ENCODE measurements at regions not wholly inside any gene's neighbourhood (a gene's known extent, or its start where the extent isn't known, plus 50 kb on each side); places are given as distances from the start of the nearest gene placed in this dataset.
A peak's percentile ranks its signal among the peaks of the same experiment; 100 is the strongest.
"Not testable (repeated sequence)": the region's sequence is repeated elsewhere in the genome, so short reads cannot be mapped to it uniquely, and the experiment has no call there.

- DNase-seq = no peak
These were observed 1565.1 kb downstream of the SI start for GRCh38 chr3:163513149-163513657.

- DNase-seq = no peak
These were observed 1570.1 kb downstream of the SI start for GRCh38 chr3:163508206-163508605.

DNA sequence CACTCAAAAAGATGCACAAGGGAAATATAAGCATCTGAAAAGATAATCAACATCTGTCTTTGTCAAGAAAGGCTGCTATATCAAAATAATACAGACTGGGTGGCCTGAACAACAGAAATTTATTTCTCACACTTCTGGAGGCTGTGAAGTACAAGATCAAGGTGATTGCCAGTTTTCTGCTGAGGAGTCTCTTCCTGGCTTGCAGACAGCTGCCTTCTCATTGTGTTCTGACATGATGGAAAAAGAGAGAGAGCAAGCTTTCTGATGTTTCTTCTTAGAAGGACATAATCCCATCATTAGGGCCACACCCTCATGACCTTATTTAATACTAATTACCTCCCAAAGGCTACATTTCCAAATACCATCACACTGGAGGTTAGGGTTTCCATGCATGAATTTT, 1573.3 kb downstream of the SI start:
- no peak for DNase-seq

DNA sequence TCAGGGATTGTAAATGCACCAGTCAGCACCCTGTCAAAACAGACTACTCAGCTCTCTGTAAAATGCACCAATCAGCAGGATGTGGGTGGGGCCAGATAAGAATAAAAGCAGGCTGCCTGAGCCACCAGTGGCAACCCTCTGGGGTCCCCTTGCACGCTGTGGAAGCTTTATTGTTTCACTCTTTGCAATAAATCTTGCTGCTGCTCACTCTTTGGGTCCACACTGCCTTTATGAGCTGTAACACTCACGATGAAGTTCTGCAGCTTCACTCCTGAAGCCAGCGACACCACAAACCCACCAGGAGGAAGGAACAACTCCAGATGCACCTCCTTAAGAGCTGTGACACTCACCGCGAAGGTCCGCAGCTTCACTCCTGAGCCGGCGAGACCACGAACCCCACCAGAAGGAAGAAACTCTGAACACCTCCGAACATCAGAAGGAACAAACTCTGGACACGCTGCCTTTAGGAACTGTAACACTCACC, 1578.5 kb downstream of the SI start:
- DNase-seq = not testable (repeated sequence)

GRCh38 chr3:163498842-163499735, 1579.2 kb downstream of the SI start:
- not testable (repeated sequence) for DNase-seq

DNA sequence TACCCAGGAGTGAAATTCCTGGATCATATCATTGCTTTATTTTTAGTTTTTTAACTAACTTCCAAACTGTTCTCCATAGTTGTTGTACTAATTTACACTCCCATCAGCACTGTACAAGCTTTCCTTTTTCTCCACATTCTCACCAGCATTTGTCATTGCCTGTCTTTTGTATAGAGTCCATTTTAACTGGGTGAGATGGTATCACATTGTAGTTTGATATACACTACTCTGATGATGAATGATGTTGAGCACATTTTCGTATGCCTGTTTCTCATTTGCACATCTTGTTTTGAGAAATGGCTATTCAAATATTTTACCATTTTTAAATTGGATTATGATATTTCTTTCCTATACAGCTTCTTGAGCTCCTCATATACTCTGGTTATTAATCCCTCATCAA, 1586.6 kb downstream of the SI start:
- DNase-seq = no peak

DNA sequence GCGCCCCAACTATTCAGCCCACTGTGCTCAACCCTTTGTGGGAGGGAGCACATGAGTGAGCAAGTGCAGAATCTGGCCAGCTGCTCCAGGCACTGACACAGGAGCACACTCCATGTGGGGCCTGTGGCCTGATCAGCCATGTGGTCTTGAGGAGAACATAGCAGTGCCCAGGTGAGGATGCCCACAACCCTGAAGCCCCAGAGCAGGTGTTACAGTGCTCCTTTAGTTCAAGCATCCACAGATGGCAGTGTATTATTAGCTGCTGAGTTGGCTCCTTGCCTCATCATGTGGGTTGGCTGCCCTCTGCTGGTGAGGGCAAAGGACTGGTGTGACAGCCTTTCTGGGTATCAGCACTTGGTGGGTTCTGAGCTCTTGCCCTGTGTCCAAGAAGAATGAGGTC, 1588.2 kb downstream of the SI start:
- peak; percentile 64 for DNase-seq

GRCh38 chr3:163482695-163483094, 1595.6 kb downstream of the SI start:
- no peak for DNase-seq

GRCh38 chr3:163481738-163482137, 1596.6 kb downstream of the SI start:
- no peak for DNase-seq

- peak; percentile 22 for DNase-seq
These were observed 1602.1 kb downstream of the SI start for GRCh38 chr3:163476179-163476578.

DNA sequence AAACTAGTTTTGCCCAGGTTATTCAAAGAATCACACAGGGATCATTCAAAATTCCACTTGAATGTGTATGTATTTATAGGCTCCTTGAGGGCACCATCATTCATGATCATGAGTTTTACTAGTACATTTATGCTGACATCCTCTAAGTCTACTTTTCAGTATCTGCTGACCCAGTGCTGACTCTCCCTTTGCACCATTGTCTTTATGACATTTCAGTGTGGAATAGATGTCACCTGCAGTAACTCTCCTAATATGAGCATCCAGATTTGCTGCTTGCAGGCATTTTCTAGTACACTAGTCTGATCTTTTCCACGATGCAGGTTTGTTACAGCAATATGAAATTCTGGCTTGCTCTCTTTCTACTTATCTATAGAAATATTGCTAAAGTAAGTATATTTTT, 1603.5 kb downstream of the SI start:
- no peak for DNase-seq

- DNase-seq = no peak
These were observed 1609.6 kb downstream of the SI start for GRCh38 chr3:163468531-163469335.

DNA sequence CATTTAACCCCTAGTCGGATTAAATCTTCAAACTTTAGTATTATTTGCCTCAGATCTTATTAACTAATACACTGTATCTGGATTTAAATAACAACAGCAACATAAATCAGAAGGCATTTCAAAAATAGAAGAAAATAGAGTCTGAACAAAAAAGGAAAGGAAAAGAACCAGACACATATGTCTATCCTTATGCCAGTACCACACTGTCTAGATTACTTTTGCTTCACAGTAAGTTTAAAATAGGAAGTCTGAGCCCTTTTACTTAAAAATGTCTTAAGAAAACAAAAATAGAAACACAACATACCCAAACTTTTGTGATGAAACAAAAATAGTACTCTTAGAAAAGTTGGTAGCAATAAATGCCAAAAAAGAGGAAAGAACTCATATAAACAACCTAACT, 1615.8 kb downstream of the SI start:
- no peak for DNase-seq

DNA sequence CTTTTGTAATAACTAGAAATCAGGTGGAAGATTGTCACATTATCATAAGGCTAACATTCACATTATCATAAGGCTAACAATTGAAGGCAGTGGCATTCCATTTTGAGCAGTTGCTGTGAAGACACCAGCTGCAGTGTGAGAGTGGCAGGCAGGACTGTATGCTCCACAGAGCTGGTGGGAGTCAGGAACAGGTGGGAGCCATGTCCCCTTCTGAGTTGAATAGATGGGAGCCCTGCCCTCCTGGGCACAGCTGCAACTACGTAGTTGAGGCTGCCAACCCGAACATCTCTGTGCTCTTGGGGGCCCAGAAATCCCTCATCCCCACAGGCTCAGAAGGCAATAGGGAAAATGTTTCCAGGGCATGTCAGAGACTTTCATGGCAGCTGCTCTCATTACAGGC, 1627.6 kb downstream of the SI start:
- no peak for DNase-seq

GRCh38 chr3:163438760-163439159, 1639.5 kb downstream of the SI start:
- DNase-seq = peak; percentile 2

DNA sequence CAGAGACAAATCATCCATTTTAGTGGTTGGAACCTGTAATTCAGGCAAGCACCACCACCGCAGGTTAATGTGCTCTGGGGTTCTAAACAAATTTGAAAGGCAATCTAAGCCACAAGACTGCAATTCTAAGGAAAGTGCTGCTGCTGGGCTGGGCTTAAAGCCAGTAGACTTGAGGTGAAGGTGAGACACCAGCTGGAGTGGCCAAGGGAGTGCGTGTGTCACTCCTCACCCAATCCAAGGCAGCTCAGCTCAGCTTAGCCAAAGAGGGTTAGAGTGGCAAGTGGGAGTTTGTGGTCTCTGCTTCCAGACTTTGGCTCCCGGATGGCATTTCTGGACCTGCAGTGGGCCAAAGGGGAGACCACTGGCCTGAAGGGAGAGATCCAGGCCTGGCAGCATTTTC, 1655.6 kb downstream of the SI start:
- DNase-seq = no peak

DNA sequence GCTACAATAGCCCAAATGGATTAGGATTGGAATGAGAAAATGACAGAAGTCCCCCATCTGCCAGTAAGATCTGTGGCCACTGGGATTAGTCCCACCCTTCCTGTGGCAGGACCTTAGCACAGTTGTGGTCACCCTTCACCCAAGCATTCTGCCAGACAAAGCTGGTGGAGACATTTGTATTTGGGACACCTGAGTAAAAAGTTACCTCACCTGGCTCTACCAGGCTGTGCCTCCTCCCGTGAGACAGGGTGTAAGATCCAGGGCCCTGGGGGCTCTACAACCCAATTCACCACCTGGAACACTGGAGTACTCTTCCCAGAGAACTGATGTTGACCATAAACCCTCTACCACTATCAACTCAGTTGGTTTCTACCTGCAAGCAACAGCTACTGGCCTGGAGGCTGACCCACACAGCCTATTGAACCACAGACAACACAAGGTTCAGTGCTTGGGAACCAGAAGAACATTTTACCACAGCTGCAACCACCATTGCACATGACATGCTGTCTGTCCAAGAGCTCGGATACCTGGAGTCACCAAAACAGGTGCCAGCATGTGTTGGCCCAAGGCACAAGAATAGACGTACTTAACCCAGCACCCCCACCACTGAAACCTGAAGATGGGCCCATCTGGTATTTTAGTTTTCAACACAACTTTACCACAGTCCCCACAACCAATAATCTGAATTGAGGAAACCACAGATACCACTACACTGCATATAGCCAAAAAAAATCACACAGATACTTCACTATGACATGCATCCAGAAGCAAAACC, 1686.7 kb downstream of the SI start:
- no peak for DNase-seq

GRCh38 chr3:163384383-163384782, 1693.9 kb downstream of the SI start:
- no peak for DNase-seq

- no peak for DNase-seq
These were observed 1696.1 kb downstream of the SI start for GRCh38 chr3:163382183-163382582.

DNA sequence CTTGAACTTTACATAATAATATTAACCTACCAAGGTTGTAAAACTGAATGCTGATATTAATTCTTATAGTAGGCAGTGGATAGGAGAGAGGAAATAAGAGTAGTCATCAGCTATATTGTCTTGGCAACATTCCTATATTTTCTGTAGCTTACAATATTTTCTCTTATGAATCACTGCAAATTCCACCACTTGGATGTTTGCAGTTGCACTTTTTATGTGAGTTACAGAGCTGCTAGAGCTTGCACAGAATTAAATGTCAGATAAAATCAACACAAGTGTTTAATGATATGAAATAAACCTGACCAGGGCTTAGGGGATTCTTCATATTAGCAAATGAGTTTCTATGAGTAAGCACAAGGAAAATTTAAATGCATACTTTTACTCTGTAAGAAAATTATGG, 1710.1 kb downstream of the SI start:
- DNase-seq = no peak

DNA sequence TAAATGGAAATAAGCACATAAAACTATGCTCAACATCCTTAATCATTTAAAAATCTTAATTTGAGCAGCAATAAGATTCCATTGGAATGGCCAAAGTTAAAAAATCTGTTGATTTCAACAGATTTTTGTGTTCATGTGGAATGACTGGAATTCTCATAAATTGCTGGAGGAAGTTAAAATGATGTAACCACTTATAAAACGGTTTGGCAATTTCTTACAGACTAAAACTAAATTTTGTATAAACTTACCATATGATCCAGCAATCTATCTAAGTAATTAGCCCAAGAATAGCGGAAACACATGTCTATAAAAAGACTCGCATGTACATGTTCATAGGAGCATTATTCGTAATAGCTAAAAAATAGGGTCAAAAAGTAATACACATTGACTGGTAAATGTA, 1713.6 kb downstream of the SI start:
- DNase-seq = no peak

- DNase-seq = no peak
These were observed 1716.1 kb downstream of the SI start for GRCh38 chr3:163362151-163362550.

DNA sequence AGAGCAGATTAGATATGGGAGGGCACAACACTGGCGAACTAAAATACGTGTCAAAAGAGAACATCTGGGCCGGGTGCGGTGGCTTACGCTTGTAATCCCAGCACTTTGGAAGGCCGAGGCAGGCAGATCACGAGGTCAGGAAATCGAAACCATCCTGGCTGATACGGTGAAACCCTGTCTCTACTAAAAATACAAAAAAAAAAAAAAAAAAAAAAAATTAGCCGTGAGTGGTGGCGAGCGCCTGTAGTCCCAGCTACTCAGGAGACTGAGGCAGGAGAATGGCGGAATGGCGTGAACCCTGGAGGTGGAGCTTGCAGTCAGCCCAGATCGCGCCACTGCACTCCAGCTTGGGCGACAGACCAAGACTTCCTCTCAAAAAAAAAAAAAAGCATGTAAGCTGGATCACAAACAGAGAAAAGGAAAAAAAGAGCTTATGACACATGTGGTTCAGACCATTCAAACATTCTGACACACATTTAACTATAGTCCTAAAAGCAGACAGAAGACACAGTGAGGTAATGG, 1716.9 kb downstream of the SI start:
- not testable (repeated sequence) for DNase-seq
